ENCODE measurements at regions not wholly inside any gene's neighbourhood (a gene's known extent, or its start where the extent isn't known, plus 50 kb on each side); places are given as distances from the start of the nearest gene placed in this dataset.

DNA sequence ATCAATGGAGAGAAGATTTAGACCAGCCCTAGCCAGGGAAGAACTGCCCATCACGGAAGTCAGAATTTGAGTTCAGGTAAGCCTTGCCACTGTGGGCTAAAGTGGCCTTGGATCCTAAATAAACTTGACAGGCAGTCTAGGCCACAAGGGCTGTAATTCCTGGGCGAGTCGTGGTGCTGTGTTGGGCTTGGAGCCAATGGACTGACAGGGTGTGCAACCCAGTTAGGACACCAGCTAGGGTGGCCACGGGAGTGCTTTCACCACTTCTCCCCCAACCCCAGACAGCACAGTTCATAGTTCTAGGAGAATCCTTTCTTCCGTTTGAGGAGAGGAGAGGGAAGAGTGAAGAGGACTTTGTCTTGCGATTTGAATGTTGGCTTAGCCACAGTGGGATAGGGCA, 422.4 kb downstream of the DOK5 start:
- no peak overlapping the region for H3K27ac Mint-ChIP-seq
- intact Hi-C loops (cut with micrococcal nuclease): no loop called here
- Histone ChIP-seq H3K4me1 (ENCODE audit: insufficient read depth, low read length) (no peaks in the 10 kb centered on the region), H3K36me3 (ENCODE audit: insufficient read depth, low read length) (no peaks in the 10 kb centered on the region), H3K9me3 (ENCODE audit: control insufficient read depth in 1 of 2, low read length in 2 of 2) (peaks cover 0 to 6% of the 10 kb centered on the region in 2 donors), H3K27me3 (ENCODE audit: insufficient read depth, low read length) (no peaks in the 10 kb centered on the region), H3K27ac (ENCODE audit: low read depth, low read length) (no peak overlapping the region), H3K4me3 (ENCODE audit: low read length in 2 of 2) (no peak overlapping the region)
- no peak for DNase-seq
- H3K9me3 Mint-ChIP-seq: peaks cover 2 to 41% (median 19%) of the 10 kb centered on the region in 8 donors
- H3K4me1 Mint-ChIP-seq: no peaks in the 10 kb centered on the region
- no peak overlapping the region for H3K4me3 Mint-ChIP-seq
- no peaks in the 10 kb centered on the region for H3K27me3 Mint-ChIP-seq
- peaks cover 0 to 4% of the 10 kb centered on the region in 2 donors for H3K36me3 Mint-ChIP-seq
- POLR2A ChIA-PET (ENCODE audit: partially characterized antibody): no interaction called here
- CTCF ChIA-PET (ENCODE audit: partially characterized antibody): no interaction called here

DNA sequence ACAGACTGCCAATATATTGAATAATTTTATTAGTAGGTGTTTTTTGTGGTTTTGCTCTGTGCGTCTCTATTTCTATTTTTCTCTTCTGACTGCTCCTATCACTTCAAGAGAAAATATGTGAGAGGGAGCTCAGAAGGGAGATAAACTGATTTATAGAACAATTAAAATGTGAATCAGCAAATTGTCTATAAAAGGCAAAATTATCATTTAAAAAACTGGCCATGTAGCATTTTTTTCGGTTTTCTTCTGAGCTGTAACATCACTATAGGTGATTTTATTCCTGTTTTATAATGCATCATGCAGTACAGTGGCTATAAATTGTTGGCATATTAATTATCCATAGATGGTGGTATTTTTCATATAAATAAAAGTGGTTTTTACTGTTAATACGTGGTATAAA, 416.5 kb downstream of the DOK5 start:
- no peak overlapping the region for H3K4me3 Mint-ChIP-seq
- H3K27ac Mint-ChIP-seq: no peak overlapping the region
- no peaks in the 10 kb centered on the region for H3K27me3 Mint-ChIP-seq
- POLR2A ChIA-PET (ENCODE audit: partially characterized antibody): no interaction called here
- H3K36me3 ChIP-seq (ENCODE audit: insufficient read depth, low read length): no peaks in the 10 kb centered on the region
- H3K9me3 Mint-ChIP-seq: peaks cover 0 to 20% (median 7%) of the 10 kb centered on the region in 8 donors
- no peaks in the 10 kb centered on the region for H3K36me3 Mint-ChIP-seq
- H3K4me1 ChIP-seq (ENCODE audit: insufficient read depth, low read length): no peaks in the 10 kb centered on the region
- no peaks in the 10 kb centered on the region for H3K4me1 Mint-ChIP-seq
- intact Hi-C loops (cut with micrococcal nuclease): no loop called here
- H3K9me3 ChIP-seq (ENCODE audit: control insufficient read depth in 1 of 2, low read length in 2 of 2): no peaks in the 10 kb centered on the region
- H3K27ac ChIP-seq (ENCODE audit: low read depth, low read length): no peak overlapping the region
- H3K27me3 ChIP-seq (ENCODE audit: insufficient read depth, low read length): no peaks in the 10 kb centered on the region
- no peak overlapping the region for H3K4me3 ChIP-seq (ENCODE audit: low read length in 2 of 2)
- CTCF ChIA-PET (ENCODE audit: partially characterized antibody): no interaction called here
- no peak for DNase-seq

DNA sequence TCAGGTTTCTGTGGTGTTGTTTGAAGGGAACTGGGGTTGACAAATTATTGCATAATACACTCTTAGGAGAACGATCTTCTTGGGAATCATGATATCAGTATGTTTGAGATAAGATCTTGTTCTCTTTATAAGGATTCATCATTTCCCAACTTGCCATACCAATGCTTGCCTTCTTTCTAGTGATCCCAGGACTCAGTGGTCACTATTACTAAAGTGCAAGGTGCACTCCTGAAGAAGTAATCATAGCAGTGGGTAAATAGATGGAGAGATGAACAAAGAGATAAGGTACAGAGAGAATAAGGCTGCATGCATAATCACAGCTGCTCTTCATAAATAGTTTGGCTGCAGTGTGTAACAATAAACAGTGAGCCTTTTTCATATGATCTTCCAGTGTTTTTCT, 404.0 kb downstream of the DOK5 start:
- DNase-seq: no peak
- Histone ChIP-seq H3K4me3 (ENCODE audit: low read length in 2 of 2) (no peak overlapping the region), H3K36me3 (ENCODE audit: insufficient read depth, low read length) (no peaks in the 10 kb centered on the region), H3K27ac (ENCODE audit: low read depth, low read length) (no peak overlapping the region), H3K9me3 (ENCODE audit: control insufficient read depth in 1 of 2, low read length in 2 of 2) (no peaks in the 10 kb centered on the region), H3K4me1 (ENCODE audit: insufficient read depth, low read length) (no peaks in the 10 kb centered on the region), H3K27me3 (ENCODE audit: insufficient read depth, low read length) (no peaks in the 10 kb centered on the region)
- Mint-ChIP-seq H3K9me3 (peaks cover 0 to 16% (median 4%) of the 10 kb centered on the region in 8 donors), H3K36me3 (no peaks in the 10 kb centered on the region), H3K27ac (no peak overlapping the region), H3K4me3 (no peak overlapping the region), H3K4me1 (no peaks in the 10 kb centered on the region), H3K27me3 (no peaks in the 10 kb centered on the region)
- ChIA-PET CTCF (ENCODE audit: partially characterized antibody) (no interaction called here), POLR2A (ENCODE audit: partially characterized antibody) (no interaction called here)
- intact Hi-C loops (cut with micrococcal nuclease): no loop called here

DNA sequence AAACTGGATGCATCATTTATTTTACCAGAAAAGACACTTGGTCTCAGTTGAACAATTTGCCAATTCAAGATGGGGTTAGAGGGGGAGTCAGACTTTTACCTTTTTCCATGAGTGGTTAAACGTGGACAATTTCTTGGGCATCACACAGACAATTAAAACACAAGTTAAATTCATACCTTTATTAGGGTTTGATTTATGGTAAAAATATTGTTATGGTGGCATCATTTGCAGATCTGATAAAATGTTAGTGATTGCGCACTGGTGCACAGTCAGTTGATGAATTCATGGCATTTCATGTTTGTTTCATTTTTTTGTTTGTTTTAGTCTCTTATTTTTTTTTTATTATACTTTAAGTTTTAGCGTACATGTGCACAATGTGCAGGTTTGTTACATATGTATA, 399.9 kb downstream of the DOK5 start:
- CTCF ChIA-PET (ENCODE audit: partially characterized antibody): no interaction called here
- H3K9me3 Mint-ChIP-seq: peaks cover 0 to 13% (median 5%) of the 10 kb centered on the region in 8 donors
- H3K4me1 Mint-ChIP-seq: no peaks in the 10 kb centered on the region
- intact Hi-C loops (cut with micrococcal nuclease): no loop called here
- Histone ChIP-seq H3K4me1 (ENCODE audit: insufficient read depth, low read length) (no peaks in the 10 kb centered on the region), H3K4me3 (ENCODE audit: low read length in 2 of 2) (no peak overlapping the region), H3K27me3 (ENCODE audit: insufficient read depth, low read length) (no peaks in the 10 kb centered on the region), H3K36me3 (ENCODE audit: insufficient read depth, low read length) (no peaks in the 10 kb centered on the region), H3K9me3 (ENCODE audit: control insufficient read depth in 1 of 2, low read length in 2 of 2) (no peaks in the 10 kb centered on the region), H3K27ac (ENCODE audit: low read depth, low read length) (no peak overlapping the region)
- no peak overlapping the region for H3K4me3 Mint-ChIP-seq
- POLR2A ChIA-PET (ENCODE audit: partially characterized antibody): no interaction called here
- no peaks in the 10 kb centered on the region for H3K36me3 Mint-ChIP-seq
- no peak for DNase-seq
- H3K27ac Mint-ChIP-seq: no peak overlapping the region
- H3K27me3 Mint-ChIP-seq: peaks cover 0 to 2% of the 10 kb centered on the region in 2 donors

DNA sequence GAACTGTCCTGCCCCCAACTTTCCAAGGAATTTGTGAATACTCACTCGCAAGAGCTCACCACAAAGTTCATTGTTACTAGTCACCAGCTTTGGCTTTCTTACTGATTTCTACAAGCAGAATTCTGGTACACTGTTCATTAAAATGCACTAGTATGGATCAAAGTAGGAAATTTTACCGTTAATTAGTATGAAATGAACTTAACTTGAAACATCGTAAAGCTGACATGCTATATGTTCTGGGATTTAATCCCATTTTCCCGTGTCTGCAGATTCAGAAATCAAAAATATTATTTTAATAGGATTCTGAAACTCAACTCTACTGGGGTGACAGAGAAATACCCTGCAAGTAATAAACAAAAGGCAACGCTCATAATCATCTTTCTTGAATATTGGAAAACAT, 399.3 kb downstream of the DOK5 start:
- ChIA-PET POLR2A (ENCODE audit: partially characterized antibody) (no interaction called here), CTCF (ENCODE audit: partially characterized antibody) (no interaction called here)
- peaks cover 0 to 13% (median 5%) of the 10 kb centered on the region in 8 donors for H3K9me3 Mint-ChIP-seq
- H3K27me3 Mint-ChIP-seq: peaks cover 0 to 2% of the 10 kb centered on the region in 2 donors
- no peaks in the 10 kb centered on the region for H3K4me1 Mint-ChIP-seq
- H3K27ac Mint-ChIP-seq: no peak overlapping the region
- DNase-seq: no peak
- intact Hi-C loops (cut with micrococcal nuclease): no loop called here
- Histone ChIP-seq H3K27me3 (ENCODE audit: insufficient read depth, low read length) (no peaks in the 10 kb centered on the region), H3K27ac (ENCODE audit: low read depth, low read length) (no peak overlapping the region), H3K36me3 (ENCODE audit: insufficient read depth, low read length) (no peaks in the 10 kb centered on the region), H3K4me3 (ENCODE audit: low read length in 2 of 2) (no peak overlapping the region), H3K4me1 (ENCODE audit: insufficient read depth, low read length) (no peaks in the 10 kb centered on the region), H3K9me3 (ENCODE audit: control insufficient read depth in 1 of 2, low read length in 2 of 2) (no peaks in the 10 kb centered on the region)
- no peaks in the 10 kb centered on the region for H3K36me3 Mint-ChIP-seq
- H3K4me3 Mint-ChIP-seq: no peak overlapping the region

DNA sequence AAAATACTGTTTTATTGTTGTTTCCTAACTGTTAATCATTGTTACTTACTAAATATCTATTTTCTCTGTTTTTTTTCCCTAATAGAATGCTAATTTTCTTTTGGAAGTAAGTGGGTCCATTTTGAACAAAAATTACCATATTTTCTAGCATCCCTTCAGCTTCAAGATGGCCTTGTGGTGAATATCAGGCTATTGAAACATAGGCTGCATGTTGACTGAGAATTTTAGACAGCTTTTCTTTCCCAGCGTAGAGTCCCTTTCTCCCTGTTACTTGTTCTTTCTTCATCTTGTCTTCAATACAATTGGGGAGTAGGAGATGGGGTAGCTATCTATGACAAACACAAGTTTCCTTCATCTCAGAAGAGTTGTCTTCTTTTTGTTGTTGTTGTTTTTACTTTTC, 397.0 kb downstream of the DOK5 start:
- H3K27me3 Mint-ChIP-seq: peaks cover 0 to 2% of the 10 kb centered on the region in 2 donors
- H3K9me3 Mint-ChIP-seq: peaks cover 0 to 9% (median 3%) of the 10 kb centered on the region in 8 donors
- Histone ChIP-seq H3K36me3 (ENCODE audit: insufficient read depth, low read length) (no peaks in the 10 kb centered on the region), H3K27ac (ENCODE audit: low read depth, low read length) (no peak overlapping the region), H3K4me3 (ENCODE audit: low read length in 2 of 2) (no peak overlapping the region), H3K9me3 (ENCODE audit: control insufficient read depth in 1 of 2, low read length in 2 of 2) (no peaks in the 10 kb centered on the region), H3K4me1 (ENCODE audit: insufficient read depth, low read length) (no peaks in the 10 kb centered on the region), H3K27me3 (ENCODE audit: insufficient read depth, low read length) (no peaks in the 10 kb centered on the region)
- no peaks in the 10 kb centered on the region for H3K4me1 Mint-ChIP-seq
- ChIA-PET POLR2A (ENCODE audit: partially characterized antibody) (no interaction called here), CTCF (ENCODE audit: partially characterized antibody) (no interaction called here)
- H3K4me3 Mint-ChIP-seq: no peak overlapping the region
- no peaks in the 10 kb centered on the region for H3K36me3 Mint-ChIP-seq
- no peak for DNase-seq
- intact Hi-C loops (cut with micrococcal nuclease): no loop called here
- H3K27ac Mint-ChIP-seq: no peak overlapping the region

DNA sequence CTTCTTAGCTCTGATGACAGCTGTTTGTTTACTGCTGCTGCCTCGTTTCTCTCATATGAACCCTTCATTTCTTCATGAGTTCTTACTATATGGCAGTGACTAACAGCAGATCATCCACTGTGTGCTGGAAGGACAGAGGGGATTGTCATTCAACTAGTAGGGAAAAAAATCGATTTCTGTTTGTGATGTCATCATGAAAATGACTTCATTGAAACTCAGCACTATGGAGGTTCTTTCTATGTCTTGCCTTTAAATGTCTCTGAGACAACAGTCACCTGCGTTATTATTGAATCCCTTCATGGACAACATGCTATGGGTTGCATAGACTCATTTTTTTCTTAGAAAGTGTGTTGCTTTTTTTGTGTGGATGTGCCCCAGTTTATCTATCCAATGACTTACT, 394.4 kb downstream of the DOK5 start:
- Histone ChIP-seq H3K27ac (ENCODE audit: low read depth, low read length) (no peak overlapping the region), H3K36me3 (ENCODE audit: insufficient read depth, low read length) (no peaks in the 10 kb centered on the region), H3K9me3 (ENCODE audit: control insufficient read depth in 1 of 2, low read length in 2 of 2) (no peaks in the 10 kb centered on the region), H3K4me1 (ENCODE audit: insufficient read depth, low read length) (no peaks in the 10 kb centered on the region), H3K27me3 (ENCODE audit: insufficient read depth, low read length) (no peaks in the 10 kb centered on the region), H3K4me3 (ENCODE audit: low read length in 2 of 2) (no peak overlapping the region)
- Mint-ChIP-seq H3K36me3 (no peaks in the 10 kb centered on the region), H3K4me3 (no peak overlapping the region), H3K27ac (no peak overlapping the region), H3K4me1 (no peaks in the 10 kb centered on the region), H3K9me3 (peaks cover 0 to 12% (median 2%) of the 10 kb centered on the region in 8 donors), H3K27me3 (peaks cover 0 to 2% of the 10 kb centered on the region in 2 donors)
- ChIA-PET CTCF (ENCODE audit: partially characterized antibody) (no interaction called here), POLR2A (ENCODE audit: partially characterized antibody) (no interaction called here)
- DNase-seq: no peak
- intact Hi-C loops (cut with micrococcal nuclease): no loop called here

DNA sequence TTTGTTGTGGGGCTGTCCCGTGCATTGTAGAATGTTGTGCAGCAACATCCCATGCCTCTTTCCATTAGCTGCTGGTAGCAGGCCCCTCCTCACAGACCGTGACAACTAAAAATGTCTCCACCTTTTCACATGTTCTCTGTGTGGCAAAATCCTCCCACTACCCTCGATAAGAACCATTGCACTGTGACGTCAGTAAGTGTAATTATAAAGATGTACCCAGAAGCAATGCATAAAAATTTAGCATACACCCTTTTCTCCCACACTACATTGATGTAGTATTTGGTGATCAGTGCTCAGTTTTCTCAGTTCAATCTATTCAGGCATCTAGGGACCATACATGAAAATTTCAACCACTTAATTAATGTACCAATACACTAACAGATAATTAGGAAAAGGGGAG, 389.9 kb downstream of the DOK5 start:
- Mint-ChIP-seq H3K27me3 (no peaks in the 10 kb centered on the region), H3K4me3 (no peak overlapping the region), H3K9me3 (peaks cover 0 to 7% (median 3%) of the 10 kb centered on the region in 8 donors), H3K4me1 (no peaks in the 10 kb centered on the region), H3K36me3 (no peaks in the 10 kb centered on the region), H3K27ac (no peak overlapping the region)
- CTCF ChIA-PET (ENCODE audit: partially characterized antibody): no interaction called here
- Histone ChIP-seq H3K4me1 (ENCODE audit: insufficient read depth, low read length) (no peaks in the 10 kb centered on the region), H3K27me3 (ENCODE audit: insufficient read depth, low read length) (no peaks in the 10 kb centered on the region), H3K36me3 (ENCODE audit: insufficient read depth, low read length) (no peaks in the 10 kb centered on the region), H3K9me3 (ENCODE audit: control insufficient read depth in 1 of 2, low read length in 2 of 2) (no peaks in the 10 kb centered on the region), H3K4me3 (ENCODE audit: low read length in 2 of 2) (no peak overlapping the region), H3K27ac (ENCODE audit: low read depth, low read length) (no peak overlapping the region)
- POLR2A ChIA-PET (ENCODE audit: partially characterized antibody): no interaction called here
- intact Hi-C loops (cut with micrococcal nuclease): no loop called here
- no peak for DNase-seq
